Endothelial cell (in vitro differentiated cells): ENCODE measurements at regions not wholly inside any gene's neighbourhood (a gene's known extent, or its start where the extent isn't known, plus 50 kb on each side); places are given as distances from the start of the nearest gene placed in this dataset.

Source experiments
- DNase-seq: peaks from one replicate; pipeline ENCODE4 v3.0.0; 2021; ENCODE audit warnings: low spot score
- H3K27ac Mint-ChIP-seq: one replicate; pipeline ENCODE4 v1.8.0; 2021; ENCODE audit warnings: mixed read lengths, inconsistent platforms; ENCODE audit not compliant: unreplicated experiment
- H3K27me3 Mint-ChIP-seq: one replicate; pipeline ENCODE4 v1.8.0; 2021; ENCODE audit warnings: mild to moderate bottlenecking, moderate library complexity, mixed read lengths, inconsistent platforms; ENCODE audit not compliant: unreplicated experiment
- H3K36me3 Mint-ChIP-seq: one replicate; pipeline ENCODE4 v1.8.0; 2021; ENCODE audit warnings: mild to moderate bottlenecking, low read depth, mixed read lengths, inconsistent platforms; ENCODE audit not compliant: unreplicated experiment
- H3K4me1 Mint-ChIP-seq: one replicate; pipeline ENCODE4 v1.8.0; 2021; ENCODE audit warnings: mild to moderate bottlenecking, mixed read lengths, inconsistent platforms; ENCODE audit not compliant: unreplicated experiment
- H3K4me3 Mint-ChIP-seq: one replicate; pipeline ENCODE4 v1.8.0; 2021; ENCODE audit warnings: mild to moderate bottlenecking, mixed read lengths, inconsistent platforms; ENCODE audit not compliant: unreplicated experiment
- H3K9me3 Mint-ChIP-seq: one replicate; pipeline ENCODE4 v1.8.0; 2021; ENCODE audit warnings: mixed read lengths, inconsistent platforms; ENCODE audit not compliant: unreplicated experiment
- TF ChIP-seq, protein P1 (sequence below): fragments of 200-600 bp; sonication (generic); IDR thresholded peaks from one replicate; pipeline ENCODE4 v1.5.0; 2021; ENCODE audit warnings: antibody characterized with exemption; ENCODE audit not compliant: unreplicated experiment

GRCh38 chr4:121574618-121575017 lies 122.2 kb downstream of the ANXA5 start:
- Mint-ChIP-seq H3K4me1 (peaks cover 8% of the 10 kb centered on the region), H3K9me3 (no peaks in the 10 kb centered on the region), H3K27ac (no peak overlapping the region), H3K36me3 (no peaks in the 10 kb centered on the region), H3K4me3 (no peak overlapping the region), H3K27me3 (peaks cover 2% of the 10 kb centered on the region)
- no peak for DNase-seq
- TF ChIP-seq, protein P1, sequence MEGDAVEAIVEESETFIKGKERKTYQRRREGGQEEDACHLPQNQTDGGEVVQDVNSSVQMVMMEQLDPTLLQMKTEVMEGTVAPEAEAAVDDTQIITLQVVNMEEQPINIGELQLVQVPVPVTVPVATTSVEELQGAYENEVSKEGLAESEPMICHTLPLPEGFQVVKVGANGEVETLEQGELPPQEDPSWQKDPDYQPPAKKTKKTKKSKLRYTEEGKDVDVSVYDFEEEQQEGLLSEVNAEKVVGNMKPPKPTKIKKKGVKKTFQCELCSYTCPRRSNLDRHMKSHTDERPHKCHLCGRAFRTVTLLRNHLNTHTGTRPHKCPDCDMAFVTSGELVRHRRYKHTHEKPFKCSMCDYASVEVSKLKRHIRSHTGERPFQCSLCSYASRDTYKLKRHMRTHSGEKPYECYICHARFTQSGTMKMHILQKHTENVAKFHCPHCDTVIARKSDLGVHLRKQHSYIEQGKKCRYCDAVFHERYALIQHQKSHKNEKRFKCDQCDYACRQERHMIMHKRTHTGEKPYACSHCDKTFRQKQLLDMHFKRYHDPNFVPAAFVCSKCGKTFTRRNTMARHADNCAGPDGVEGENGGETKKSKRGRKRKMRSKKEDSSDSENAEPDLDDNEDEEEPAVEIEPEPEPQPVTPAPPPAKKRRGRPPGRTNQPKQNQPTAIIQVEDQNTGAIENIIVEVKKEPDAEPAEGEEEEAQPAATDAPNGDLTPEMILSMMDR = no peak

GRCh38 chr4:121567748-121568147 lies 129.0 kb downstream of the ANXA5 start:
- H3K4me3 Mint-ChIP-seq = no peak overlapping the region
- DNase-seq = no peak
- no peaks in the 10 kb centered on the region for H3K9me3 Mint-ChIP-seq
- H3K27ac Mint-ChIP-seq = no peak overlapping the region
- H3K36me3 Mint-ChIP-seq = no peaks in the 10 kb centered on the region
- TF ChIP-seq, protein P1 = no peak
- no peaks in the 10 kb centered on the region for H3K27me3 Mint-ChIP-seq
- H3K4me1 Mint-ChIP-seq = peaks cover 19% of the 10 kb centered on the region

DNA sequence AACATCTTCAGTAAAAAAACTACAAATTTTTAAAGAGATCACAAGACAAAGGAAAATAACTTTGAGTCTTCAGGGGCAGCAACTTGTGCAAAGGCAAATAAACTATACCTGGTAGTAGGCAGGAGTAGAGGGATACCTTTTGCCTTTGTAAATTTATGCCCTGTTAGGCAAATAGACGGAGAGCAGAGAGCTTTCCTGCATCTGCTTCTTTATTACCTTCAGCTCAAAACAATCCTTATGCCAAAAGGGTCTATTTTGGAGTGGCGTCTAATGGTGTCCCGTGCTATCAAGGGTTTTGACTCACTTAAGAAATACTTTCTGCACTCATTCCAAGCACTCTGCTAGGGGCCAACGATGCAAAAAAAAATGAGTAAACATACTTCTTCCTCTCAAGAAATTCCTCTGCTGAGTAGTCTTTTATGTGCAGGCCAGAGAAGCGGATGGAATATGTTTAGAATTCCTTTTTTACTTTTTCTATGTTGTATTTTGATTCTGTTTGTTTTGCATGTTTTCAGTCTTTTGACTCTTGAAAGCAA lies 131.9 kb downstream of the ANXA5 start:
- no peaks in the 10 kb centered on the region for H3K9me3 Mint-ChIP-seq
- no peak overlapping the region for H3K4me3 Mint-ChIP-seq
- no peak overlapping the region for H3K27ac Mint-ChIP-seq
- DNase-seq = no peak
- H3K4me1 Mint-ChIP-seq = peaks cover 11% of the 10 kb centered on the region
- H3K36me3 Mint-ChIP-seq = no peaks in the 10 kb centered on the region
- H3K27me3 Mint-ChIP-seq = no peaks in the 10 kb centered on the region
- TF ChIP-seq, protein P1 = no peak

DNA sequence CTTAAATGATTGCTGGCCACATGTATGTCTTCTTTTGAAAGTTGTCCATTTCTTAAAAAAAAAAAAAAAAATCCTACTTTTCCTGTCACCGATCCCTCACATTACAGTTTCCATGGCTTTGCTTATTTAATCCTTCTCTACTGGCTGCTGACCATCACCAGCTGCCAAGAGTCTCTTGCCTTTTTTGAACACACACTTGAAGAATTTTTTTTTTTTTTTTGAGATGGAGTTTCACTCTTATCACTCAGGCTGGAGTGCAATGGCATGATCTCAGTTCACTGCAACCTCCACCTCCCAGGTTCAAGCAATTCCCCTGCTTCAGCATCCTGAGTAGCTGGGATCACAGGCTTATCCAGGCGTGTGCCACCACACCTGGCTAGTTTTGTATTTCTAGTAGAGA lies 134.0 kb downstream of the ANXA5 start:
- DNase-seq = no peak
- Mint-ChIP-seq H3K27me3 (no peaks in the 10 kb centered on the region), H3K9me3 (no peaks in the 10 kb centered on the region), H3K36me3 (no peaks in the 10 kb centered on the region), H3K27ac (no peak overlapping the region), H3K4me3 (no peak overlapping the region), H3K4me1 (peaks cover 11% of the 10 kb centered on the region)
- TF ChIP-seq, protein P1 = no peak

GRCh38 chr4:121555315-121556107 lies 141.3 kb downstream of the ANXA5 start:
- H3K4me1 Mint-ChIP-seq = peaks cover 6% of the 10 kb centered on the region
- no peak overlapping the region for H3K4me3 Mint-ChIP-seq
- TF ChIP-seq, protein P1 = no peak
- no peak for DNase-seq
- no peaks in the 10 kb centered on the region for H3K9me3 Mint-ChIP-seq
- H3K36me3 Mint-ChIP-seq = no peaks in the 10 kb centered on the region
- no peak overlapping the region for H3K27ac Mint-ChIP-seq
- no peaks in the 10 kb centered on the region for H3K27me3 Mint-ChIP-seq
